GM21447 (cell line): ENCODE measurements at regions not wholly inside any gene's neighbourhood (a gene's known extent, or its start where the extent isn't known, plus 50 kb on each side); places are given as distances from the start of the nearest gene placed in this dataset.

Experiments
- ATAC-seq: cut with Tn5 transposase; IDR thresholded peaks from one replicate; pipeline ENCODE4 v1.9.1; 2021; ENCODE audit not compliant: unreplicated experiment

GRCh38 chr1:209503196-209503595, 80.3 kb upstream of the CAMK1G start:
- no peak for ATAC-seq

GRCh38 chr1:209504571-209504970, 78.9 kb upstream of the CAMK1G start:
- ATAC-seq: no peak

GRCh38 chr1:209505044-209505443, 78.5 kb upstream of the CAMK1G start:
- no peak for ATAC-seq

- ATAC-seq: no peak
Observed at GRCh38 chr1:209506101-209506500, 77.4 kb upstream of the CAMK1G start.

GRCh38 chr1:209509039-209509438, 74.5 kb upstream of the CAMK1G start:
- ATAC-seq: no peak

- no peak for ATAC-seq
Observed at GRCh38 chr1:209510063-209510462, 73.5 kb upstream of the CAMK1G start.

GRCh38 chr1:209511169-209511568, 72.3 kb upstream of the CAMK1G start:
- ATAC-seq: no peak

GRCh38 chr1:209512821-209513220, 70.7 kb upstream of the CAMK1G start:
- ATAC-seq: no peak

- ATAC-seq: no peak
Observed at GRCh38 chr1:209513226-209513625, 70.3 kb upstream of the CAMK1G start.

GRCh38 chr1:209516771-209517680, 66.5 kb upstream of the CAMK1G start:
- ATAC-seq: no peak

- no peak for ATAC-seq
Observed at GRCh38 chr1:209517681-209518050, 65.8 kb upstream of the CAMK1G start.

- ATAC-seq: no peak
Observed at GRCh38 chr1:209519786-209520185, 63.7 kb upstream of the CAMK1G start.

- ATAC-seq: no peak
Observed at GRCh38 chr1:209522826-209523225, 60.7 kb upstream of the CAMK1G start.

GRCh38 chr1:209526137-209526536, 57.4 kb upstream of the CAMK1G start:
- no peak for ATAC-seq

GRCh38 chr1:209527372-209527771, 56.1 kb upstream of the CAMK1G start:
- ATAC-seq: no peak

- no peak for ATAC-seq
Observed at GRCh38 chr1:209527993-209528717, 55.4 kb upstream of the CAMK1G start.

- no peak for ATAC-seq
Observed at GRCh38 chr1:209529233-209529632, 54.3 kb upstream of the CAMK1G start.

GRCh38 chr1:209531006-209531405, 52.5 kb upstream of the CAMK1G start:
- ATAC-seq: no peak

- ATAC-seq: no peak
Observed at GRCh38 chr1:209531549-209531948, 52.0 kb upstream of the CAMK1G start.
